ENCODE measurements at regions not wholly inside any gene's neighbourhood (a gene's known extent, or its start where the extent isn't known, plus 50 kb on each side); places are given as distances from the start of the nearest gene placed in this dataset.
A peak's percentile ranks its signal among the peaks of the same experiment; 100 is the strongest.

- no peaks in the 10 kb centered on the region for H3K4me1 ChIP-seq (ENCODE audit: low read length)
- TF ChIP-seq EZH2phosphoT487 (IDR thresholded peaks at IDR 0.05; ENCODE audit: low read depth) = no peak
- no peak for TF ChIP-seq CTCF (IDR thresholded peaks at IDR 0.05; ENCODE audit: low read depth, low read length)
- H3K27me3 ChIP-seq (ENCODE audit: low read depth, low read length) = peaks cover 58% of the 10 kb centered on the region
- no peak overlapping the region for H3K4me2 ChIP-seq (ENCODE audit: low read length)
- no peaks in the 10 kb centered on the region for H3K36me3 ChIP-seq (replicated peaks; ENCODE audit: low read depth, low read length)
- H3K4me3 ChIP-seq (ENCODE audit: low read length) = no peak overlapping the region
- no peaks in the 10 kb centered on the region for H3K79me2 ChIP-seq (ENCODE audit: low read length)
- no peak overlapping the region for H3K9ac ChIP-seq (ENCODE audit: low read length)
- no peak overlapping the region for H3K27ac ChIP-seq (ENCODE audit: low read length)
- H2AFZ ChIP-seq (ENCODE audit: low read depth, low read length) = no peak overlapping the region
- no peaks in the 10 kb centered on the region for H4K20me1 ChIP-seq (ENCODE audit: insufficient read depth, low read length)
- no peaks in the 10 kb centered on the region for H3K9me3 ChIP-seq (ENCODE audit: insufficient read depth, low read length)
These were observed 414.4 kb downstream of the FUT8 start for GRCh38 chr14:65826946-65827345.

GRCh38 chr14:65827520-65827919 lies 415.0 kb downstream of the FUT8 start:
- H3K4me1 ChIP-seq (ENCODE audit: low read length) = no peaks in the 10 kb centered on the region
- no peak overlapping the region for H3K9ac ChIP-seq (ENCODE audit: low read length)
- H3K4me2 ChIP-seq (ENCODE audit: low read length) = no peak overlapping the region
- H2AFZ ChIP-seq (ENCODE audit: low read depth, low read length) = no peak overlapping the region
- H3K27ac ChIP-seq (ENCODE audit: low read length) = no peak overlapping the region
- no peaks in the 10 kb centered on the region for H3K9me3 ChIP-seq (ENCODE audit: insufficient read depth, low read length)
- H3K79me2 ChIP-seq (ENCODE audit: low read length) = no peaks in the 10 kb centered on the region
- no peak overlapping the region for H3K4me3 ChIP-seq (ENCODE audit: low read length)
- no peaks in the 10 kb centered on the region for H3K36me3 ChIP-seq (replicated peaks; ENCODE audit: low read depth, low read length)
- H3K27me3 ChIP-seq (ENCODE audit: low read depth, low read length) = peaks cover 53% of the 10 kb centered on the region
- no peak for TF ChIP-seq CTCF (IDR thresholded peaks at IDR 0.05; ENCODE audit: low read depth, low read length)
- no peak for TF ChIP-seq EZH2phosphoT487 (IDR thresholded peaks at IDR 0.05; ENCODE audit: low read depth)
- no peaks in the 10 kb centered on the region for H4K20me1 ChIP-seq (ENCODE audit: insufficient read depth, low read length)

- no peaks in the 10 kb centered on the region for H4K20me1 ChIP-seq (ENCODE audit: insufficient read depth, low read length)
- H3K9ac ChIP-seq (ENCODE audit: low read length) = no peak overlapping the region
- H3K27ac ChIP-seq (ENCODE audit: low read length) = no peak overlapping the region
- no peaks in the 10 kb centered on the region for H3K4me1 ChIP-seq (ENCODE audit: low read length)
- no peaks in the 10 kb centered on the region for H3K9me3 ChIP-seq (ENCODE audit: insufficient read depth, low read length)
- TF ChIP-seq CTCF (IDR thresholded peaks at IDR 0.05; ENCODE audit: low read depth, low read length) = no peak
- H2AFZ ChIP-seq (ENCODE audit: low read depth, low read length) = no peak overlapping the region
- no peak overlapping the region for H3K4me3 ChIP-seq (ENCODE audit: low read length)
- H3K27me3 ChIP-seq (ENCODE audit: low read depth, low read length) = peaks cover 45% of the 10 kb centered on the region
- no peaks in the 10 kb centered on the region for H3K79me2 ChIP-seq (ENCODE audit: low read length)
- H3K36me3 ChIP-seq (replicated peaks; ENCODE audit: low read depth, low read length) = no peaks in the 10 kb centered on the region
- no peak overlapping the region for H3K4me2 ChIP-seq (ENCODE audit: low read length)
These were observed 415.9 kb downstream of the FUT8 start for GRCh38 chr14:65828396-65828795.

- H3K9me3 ChIP-seq (ENCODE audit: insufficient read depth, low read length) = no peaks in the 10 kb centered on the region
- H4K20me1 ChIP-seq (ENCODE audit: insufficient read depth, low read length) = no peaks in the 10 kb centered on the region
- H3K79me2 ChIP-seq (ENCODE audit: low read length) = no peaks in the 10 kb centered on the region
- H3K4me1 ChIP-seq (ENCODE audit: low read length) = no peaks in the 10 kb centered on the region
- no peak overlapping the region for H3K9ac ChIP-seq (ENCODE audit: low read length)
- H3K36me3 ChIP-seq (replicated peaks; ENCODE audit: low read depth, low read length) = no peaks in the 10 kb centered on the region
- H3K4me2 ChIP-seq (ENCODE audit: low read length) = no peak overlapping the region
- peaks cover 21% of the 10 kb centered on the region for H3K27me3 ChIP-seq (ENCODE audit: low read depth, low read length)
- H3K4me3 ChIP-seq (ENCODE audit: low read length) = no peak overlapping the region
- no peak overlapping the region for H3K27ac ChIP-seq (ENCODE audit: low read length)
- TF ChIP-seq EZH2phosphoT487 (IDR thresholded peaks at IDR 0.05; ENCODE audit: low read depth) (no peak), CTCF (IDR thresholded peaks at IDR 0.05; ENCODE audit: low read depth, low read length) (peak; percentile 42; the same call in 1 of the 2 replicates)
- H2AFZ ChIP-seq (ENCODE audit: low read depth, low read length) = no peak overlapping the region
These were observed 420.1 kb downstream of the FUT8 start for GRCh38 chr14:65832431-65833266.
